Fibroblast of the conjunctiva (primary cell): ENCODE measurements at regions not wholly inside any gene's neighbourhood (a gene's known extent, or its start where the extent isn't known, plus 50 kb on each side); places are given as distances from the start of the nearest gene placed in this dataset.

ENCODE experiments used
- DNase-seq: peaks from one replicate; pipeline ENCODE4 v3.0.0-alpha.2; 2010; ENCODE audit warnings: low read depth

- no peak for DNase-seq
Measured at GRCh38 chr3:168582503-168582902, 486.8 kb upstream of the GOLIM4 start.

- no peak for DNase-seq
Measured at GRCh38 chr3:168581771-168582225, 486.1 kb upstream of the GOLIM4 start.

GRCh38 chr3:168579010-168579409, 483.3 kb upstream of the GOLIM4 start:
- DNase-seq: no peak

- no peak for DNase-seq
Measured at GRCh38 chr3:168575750-168576149, 480.0 kb upstream of the GOLIM4 start.

GRCh38 chr3:168574455-168575158, 478.9 kb upstream of the GOLIM4 start:
- DNase-seq: no peak

GRCh38 chr3:168570404-168571155, 474.9 kb upstream of the GOLIM4 start:
- no peak for DNase-seq

- no peak for DNase-seq
Measured at GRCh38 chr3:168558728-168559411, 463.1 kb upstream of the GOLIM4 start.

- DNase-seq: no peak
Measured at GRCh38 chr3:168552251-168552650, 456.5 kb upstream of the GOLIM4 start.

- no peak for DNase-seq
Measured at GRCh38 chr3:168548719-168549118, 453.0 kb upstream of the GOLIM4 start.

- DNase-seq: no peak
Measured at GRCh38 chr3:168546707-168547106, 451.0 kb upstream of the GOLIM4 start.

- DNase-seq: no peak
Measured at GRCh38 chr3:168545591-168545990, 449.9 kb upstream of the GOLIM4 start.

GRCh38 chr3:168544097-168544957, 448.6 kb upstream of the GOLIM4 start:
- no peak for DNase-seq

- DNase-seq: no peak
Measured at GRCh38 chr3:168540726-168541125, 445.0 kb upstream of the GOLIM4 start.

GRCh38 chr3:168539909-168540308, 444.2 kb upstream of the GOLIM4 start:
- DNase-seq: no peak

GRCh38 chr3:168534761-168535160, 439.0 kb upstream of the GOLIM4 start:
- DNase-seq: no peak

- DNase-seq: no peak
Measured at GRCh38 chr3:168533600-168533999, 437.9 kb upstream of the GOLIM4 start.

- no peak for DNase-seq
Measured at GRCh38 chr3:168532135-168532534, 436.4 kb upstream of the GOLIM4 start.

- DNase-seq: no peak
Measured at GRCh38 chr3:168531116-168531515, 435.4 kb upstream of the GOLIM4 start.

GRCh38 chr3:168524129-168524528, 428.4 kb upstream of the GOLIM4 start:
- no peak for DNase-seq

GRCh38 chr3:168517249-168518071, 421.7 kb upstream of the GOLIM4 start:
- no peak for DNase-seq

- no peak for DNase-seq
Measured at GRCh38 chr3:168514252-168514651, 418.5 kb upstream of the GOLIM4 start.
